HG02885 (cell line): ENCODE measurements at regions not wholly inside any gene's neighbourhood (a gene's known extent, or its start where the extent isn't known, plus 50 kb on each side); places are given as distances from the start of the nearest gene placed in this dataset.

Experiments
- ATAC-seq: cut with Tn5 transposase; IDR thresholded peaks from one replicate; pipeline ENCODE4 v1.9.1; 2021; ENCODE audit warnings: mild to moderate bottlenecking; ENCODE audit not compliant: unreplicated experiment, poor library complexity

DNA sequence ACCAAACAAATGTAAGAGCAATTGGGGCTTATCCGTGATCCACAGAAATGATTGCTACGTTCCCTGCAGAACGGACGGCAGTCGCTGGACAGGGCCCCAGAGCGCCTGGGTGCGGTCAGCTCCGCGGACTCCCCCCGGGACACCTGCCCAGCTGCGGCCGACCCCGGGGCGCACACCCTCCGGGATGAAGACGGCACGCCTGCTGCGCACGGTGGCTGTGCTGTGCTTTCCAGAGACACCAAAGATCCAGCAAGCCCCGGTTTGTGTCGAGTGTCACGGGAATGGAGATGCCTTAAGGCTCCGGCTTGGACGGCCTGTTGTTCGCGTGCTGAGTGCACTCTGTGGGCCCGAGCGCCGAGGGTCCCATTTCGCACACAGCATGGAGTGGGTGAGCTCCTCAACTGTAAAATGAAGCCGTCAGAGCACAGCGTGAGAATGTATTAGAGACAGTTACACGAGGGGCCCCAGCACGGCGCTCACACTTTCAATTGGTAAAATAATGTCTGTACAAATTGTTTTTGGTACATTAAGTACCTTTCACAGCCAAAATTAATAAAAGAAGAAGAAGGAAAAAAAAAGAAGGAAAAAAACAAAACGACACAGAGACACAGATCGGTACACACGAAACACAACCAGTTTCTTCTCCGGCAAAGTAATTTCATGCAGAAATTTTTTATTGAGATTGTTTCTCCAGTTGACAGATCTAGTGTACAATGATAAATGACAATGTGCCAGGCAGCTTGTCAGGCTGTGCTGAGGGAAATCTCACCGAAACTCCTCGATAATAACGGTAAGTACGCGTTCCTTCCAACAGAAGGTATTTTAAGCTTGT is 615.8 kb upstream of the SALL3 start:
- ATAC-seq = no peak

DNA sequence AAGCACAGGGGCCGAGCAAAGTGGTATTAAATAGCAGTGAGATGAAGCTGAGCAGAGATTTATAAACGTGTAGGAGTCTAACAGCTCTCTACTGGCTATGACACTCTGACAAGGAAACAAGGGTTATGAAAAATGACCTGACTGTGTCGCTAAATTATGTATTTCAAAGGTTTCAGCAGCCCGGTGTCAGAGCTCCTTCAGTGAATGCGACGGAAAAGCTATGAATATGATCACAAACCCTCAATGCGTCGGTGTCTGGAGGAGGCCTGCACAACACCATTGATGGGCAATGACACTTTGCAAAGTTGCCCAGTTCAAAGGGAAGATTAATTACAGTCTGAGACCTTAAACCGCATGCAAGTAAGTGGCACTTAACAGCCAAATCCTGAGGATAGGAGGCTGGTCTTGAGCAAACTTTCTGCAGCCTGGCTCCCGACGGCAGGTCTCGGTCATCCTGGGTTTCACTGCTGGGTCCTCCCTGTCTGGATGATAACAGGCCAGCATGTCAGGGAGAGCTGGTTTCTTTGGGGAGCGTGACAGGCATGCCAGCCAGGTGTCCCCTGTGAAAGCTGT is 615.1 kb upstream of the SALL3 start:
- ATAC-seq = no peak

DNA sequence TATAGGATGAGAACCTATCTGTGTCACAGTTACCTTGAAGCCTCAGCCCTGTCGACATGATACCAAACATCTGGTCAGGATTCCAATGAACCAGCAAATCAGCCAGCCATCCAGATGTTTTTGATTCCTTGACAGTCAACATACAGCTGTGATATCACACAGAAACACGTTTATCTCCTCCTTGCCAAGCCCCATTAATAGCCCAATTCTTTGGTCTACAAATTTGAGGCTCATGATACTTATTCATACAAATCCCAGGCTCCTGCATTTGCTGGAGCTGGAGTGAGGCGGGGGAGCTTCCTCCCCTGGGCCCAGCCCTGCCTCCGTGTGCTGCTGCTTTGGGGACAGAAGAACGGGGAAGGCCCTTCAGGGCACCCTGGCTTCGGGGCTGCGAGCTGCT is 611.6 kb upstream of the SALL3 start:
- ATAC-seq = no peak

DNA sequence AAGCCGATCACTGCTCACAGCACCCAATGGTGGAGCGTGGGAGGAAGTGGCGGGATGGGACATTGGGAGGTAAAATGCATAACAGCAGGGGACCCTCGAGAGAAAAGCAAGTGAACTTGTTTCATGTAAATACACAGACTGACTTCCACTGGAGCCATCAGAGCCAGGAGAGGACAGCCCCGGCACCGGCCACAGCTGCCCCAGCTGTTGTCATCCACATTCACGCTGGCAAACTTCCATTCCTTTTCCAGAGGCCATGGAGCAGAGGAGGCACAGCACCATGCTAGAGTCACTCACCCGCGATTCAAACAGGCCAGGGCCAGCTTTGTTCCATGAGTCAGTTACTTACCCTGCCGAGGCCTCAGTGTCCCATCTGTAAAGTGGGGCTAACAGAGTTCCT is 610.9 kb upstream of the SALL3 start:
- no peak for ATAC-seq

DNA sequence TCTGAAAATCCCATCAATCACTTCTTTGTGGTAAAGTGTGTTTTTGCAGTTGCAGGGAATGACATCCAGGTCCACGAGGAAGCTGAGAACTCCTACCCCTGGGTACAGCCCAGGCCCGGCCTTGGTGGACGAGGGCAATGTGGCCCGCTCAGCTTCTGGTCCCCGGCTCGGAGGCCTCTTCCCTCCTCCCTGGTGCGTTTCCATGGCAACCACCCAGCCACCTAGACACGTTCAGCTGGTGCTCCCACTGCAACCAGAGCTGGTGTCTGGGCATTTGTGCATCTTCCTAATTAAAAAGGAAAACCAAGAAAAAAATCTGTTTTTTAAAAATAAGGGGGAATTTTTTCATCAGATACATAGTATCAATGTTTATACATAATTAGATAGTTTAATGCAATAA is 603.6 kb upstream of the SALL3 start:
- ATAC-seq = no peak

DNA sequence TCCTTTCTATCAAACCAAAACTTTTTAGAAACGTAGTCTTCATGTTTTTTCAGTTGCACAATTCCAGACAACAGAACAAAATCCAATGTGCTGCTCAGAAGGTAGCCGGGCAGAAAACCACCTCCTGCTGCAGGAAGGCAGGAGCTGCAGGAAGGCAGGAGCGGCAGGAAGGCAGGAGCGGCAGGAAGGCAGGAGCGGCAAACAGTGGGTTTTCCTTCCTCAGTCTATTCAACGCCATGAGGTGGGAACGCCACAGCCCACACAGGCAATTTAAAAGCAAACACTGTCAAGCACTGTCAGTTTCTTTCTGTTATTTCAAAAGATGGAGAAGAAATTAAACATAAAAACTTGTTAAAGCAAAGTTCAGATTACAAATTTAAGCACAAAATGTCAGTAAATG is 601.2 kb upstream of the SALL3 start:
- ATAC-seq = no peak

DNA sequence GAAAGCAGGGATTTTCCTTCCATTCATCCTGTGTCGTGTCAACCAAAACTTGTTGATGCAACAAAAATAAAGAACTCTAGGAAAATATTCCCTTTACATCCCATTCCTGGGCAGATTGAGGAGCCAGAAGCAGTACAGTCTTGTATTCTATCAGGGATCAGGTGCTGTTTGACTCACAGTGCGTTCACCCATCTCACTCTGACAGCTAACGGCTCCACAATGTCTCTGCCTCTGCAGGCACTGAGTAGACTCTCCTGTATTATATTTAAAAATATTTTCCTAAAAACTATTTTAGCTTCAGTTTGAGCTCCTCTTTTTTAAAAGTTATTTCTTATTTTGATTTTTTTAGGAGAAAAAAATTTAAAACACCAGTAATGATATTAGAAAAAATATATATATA is 600.6 kb upstream of the SALL3 start:
- no peak for ATAC-seq

DNA sequence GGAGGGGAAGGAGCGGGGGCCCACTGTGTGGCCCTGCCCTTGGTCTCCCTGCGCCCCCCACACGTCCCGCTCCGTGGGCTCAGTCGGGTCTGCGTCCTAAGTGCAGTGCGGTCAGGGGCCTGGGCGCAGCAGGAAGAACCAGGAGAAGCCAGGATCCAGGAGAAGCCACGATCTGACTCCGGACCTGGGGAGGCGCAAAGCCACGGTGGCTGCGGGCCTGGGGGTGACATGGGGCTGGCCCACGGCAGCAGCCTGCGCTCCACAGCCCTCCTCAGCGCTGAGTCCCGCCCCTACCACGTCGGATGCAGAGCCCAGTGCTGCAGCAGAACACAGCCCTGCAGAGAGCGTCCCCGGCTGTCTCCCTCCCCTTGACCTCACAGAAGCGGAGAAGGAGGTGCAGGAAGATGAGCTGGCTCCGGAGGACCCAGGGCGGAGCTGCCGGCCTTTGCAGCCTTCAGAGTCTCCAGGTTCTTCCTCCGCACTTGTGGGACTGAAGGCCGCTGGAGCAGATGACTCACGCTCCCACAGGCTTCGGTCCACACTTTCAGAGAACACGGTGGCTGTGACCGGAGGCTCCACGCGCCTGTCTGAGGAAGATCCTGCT is 589.2 kb upstream of the SALL3 start:
- no peak for ATAC-seq

DNA sequence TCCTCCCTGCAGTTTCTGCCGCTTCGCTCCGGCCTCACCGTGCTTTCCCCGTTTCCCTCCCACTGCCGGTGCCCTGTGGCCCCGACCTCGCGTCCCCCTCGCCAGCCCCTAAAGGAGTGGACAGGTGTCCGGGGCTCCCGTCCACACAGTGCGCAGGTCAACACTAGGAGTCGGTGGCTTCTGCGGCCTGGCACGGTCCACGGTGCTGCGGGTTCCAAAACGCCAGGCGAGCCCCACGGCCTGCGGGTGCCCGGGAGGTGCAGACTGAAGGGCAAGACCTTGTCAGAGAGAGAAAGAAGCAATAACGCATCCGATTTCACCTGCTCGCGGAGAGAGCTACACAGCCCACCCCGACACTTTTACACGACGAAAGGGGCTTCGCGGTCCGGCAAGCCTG is 588.7 kb upstream of the SALL3 start:
- ATAC-seq = no peak

DNA sequence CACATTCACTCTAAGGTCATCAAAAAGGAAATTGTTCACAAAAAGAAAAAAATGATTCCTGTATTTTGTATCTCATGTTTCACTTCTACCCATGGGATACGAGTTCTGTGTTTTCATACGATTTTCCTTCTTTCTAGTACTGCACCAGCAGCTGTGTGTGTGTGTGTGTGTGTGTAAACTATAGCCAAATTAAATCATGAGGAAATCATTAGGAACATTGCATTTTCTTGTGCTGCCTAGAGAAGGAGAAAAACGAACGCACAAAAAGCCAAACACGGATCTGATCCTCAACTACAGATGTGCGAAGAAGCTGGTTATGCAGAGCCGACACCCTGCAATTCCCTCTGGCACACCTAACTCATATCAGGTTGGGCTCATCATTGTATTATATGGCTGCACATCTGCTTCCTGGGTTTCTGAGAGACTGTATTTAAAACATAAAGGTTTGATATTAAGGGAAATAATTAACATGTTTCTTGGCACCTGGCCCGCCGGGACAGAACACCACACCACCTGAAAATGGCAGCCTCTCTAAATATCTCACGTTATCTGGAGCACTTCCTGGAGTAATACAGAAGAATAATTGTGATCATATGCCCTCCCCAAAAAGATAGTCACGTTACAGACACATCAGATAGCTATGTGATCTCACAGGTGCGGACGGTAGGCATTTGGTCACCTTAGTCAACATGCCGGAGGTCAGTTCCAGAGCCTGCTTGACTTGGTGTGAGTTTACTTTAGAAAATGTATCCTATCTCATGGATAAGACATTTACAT is 586.3 kb upstream of the SALL3 start:
- ATAC-seq = no peak

DNA sequence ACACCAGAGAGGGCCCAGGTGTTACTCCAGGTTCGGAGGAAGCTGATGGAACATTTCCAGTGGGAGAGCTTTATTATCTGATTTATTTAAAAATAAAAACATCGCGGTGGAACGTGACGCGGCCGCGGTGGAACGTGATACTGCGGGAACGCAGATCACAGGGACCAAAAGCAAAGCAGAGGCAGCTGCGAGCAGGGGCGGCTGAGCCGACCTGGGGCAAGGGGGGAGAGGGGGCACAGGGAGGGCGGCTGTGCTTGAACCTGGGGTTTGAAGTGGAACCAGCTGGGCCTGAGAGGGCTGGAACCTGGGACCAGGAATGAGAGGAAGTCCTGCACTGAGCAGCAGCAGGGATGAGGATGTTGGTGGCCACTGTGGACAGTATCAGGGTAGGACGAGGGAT is 583.5 kb upstream of the SALL3 start:
- no peak for ATAC-seq

DNA sequence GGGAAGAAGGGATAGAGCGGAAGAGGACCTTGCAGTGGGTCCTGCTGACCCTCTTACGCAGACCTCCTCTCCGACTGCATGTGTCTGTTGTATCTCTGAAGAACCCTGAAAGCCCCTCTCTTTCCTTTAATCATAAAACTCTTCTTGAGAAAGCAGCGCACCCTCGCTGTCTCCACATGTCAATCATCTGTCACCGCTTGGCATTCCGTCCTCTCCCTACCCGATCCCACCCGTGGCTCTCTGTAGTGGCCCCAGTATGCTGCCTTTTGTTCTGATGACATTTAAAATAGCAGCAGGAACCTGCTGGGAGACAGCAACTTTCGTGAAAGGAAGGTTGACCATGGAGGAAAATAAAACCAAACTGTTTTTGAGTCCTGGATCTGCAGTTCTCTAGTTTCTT is 582.9 kb upstream of the SALL3 start:
- no peak for ATAC-seq

DNA sequence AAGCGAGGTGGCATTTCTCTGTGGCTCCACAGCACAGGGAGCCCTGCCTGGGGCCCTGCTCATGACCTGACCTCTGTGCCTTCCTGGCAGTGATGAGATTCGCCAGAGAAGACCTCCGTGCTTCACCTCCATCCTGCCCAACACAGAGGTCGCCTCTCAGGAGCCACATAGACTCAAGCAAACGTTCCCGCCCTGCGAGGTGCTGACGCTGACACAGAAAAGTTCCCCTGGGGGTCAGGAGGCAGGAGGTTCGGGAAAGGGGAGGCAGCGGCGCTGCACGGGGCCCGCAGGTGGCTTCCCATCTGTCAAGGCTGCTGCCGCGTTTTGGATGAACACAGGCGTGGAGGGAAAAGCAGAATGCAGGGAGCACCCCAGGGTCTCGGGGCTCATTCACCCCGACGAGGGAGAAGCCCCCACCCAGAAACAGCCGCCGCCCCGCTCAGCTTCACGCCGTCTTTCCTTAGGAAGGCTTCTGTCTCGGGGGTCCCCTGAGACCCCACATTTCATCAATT is 579.6 kb upstream of the SALL3 start:
- ATAC-seq = no peak

DNA sequence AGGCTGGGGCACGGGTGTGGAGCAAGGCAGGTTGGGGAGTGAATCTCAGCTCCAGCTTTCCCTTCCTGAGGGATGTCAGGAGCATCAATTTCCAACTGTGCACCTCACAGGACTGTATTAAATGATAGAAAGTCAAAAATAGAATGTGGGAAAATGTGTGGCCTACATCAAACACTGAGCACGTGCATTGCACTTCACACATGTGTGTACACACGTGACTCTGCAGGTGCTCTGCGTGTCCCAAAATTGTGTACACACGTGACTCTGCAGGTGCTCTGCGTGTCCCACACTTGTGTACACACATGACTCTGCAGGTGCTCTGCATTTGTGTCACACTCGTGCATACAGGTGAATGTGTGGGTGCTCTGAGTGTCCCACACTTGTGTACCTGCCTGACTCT is 577.2 kb upstream of the SALL3 start:
- no peak for ATAC-seq

DNA sequence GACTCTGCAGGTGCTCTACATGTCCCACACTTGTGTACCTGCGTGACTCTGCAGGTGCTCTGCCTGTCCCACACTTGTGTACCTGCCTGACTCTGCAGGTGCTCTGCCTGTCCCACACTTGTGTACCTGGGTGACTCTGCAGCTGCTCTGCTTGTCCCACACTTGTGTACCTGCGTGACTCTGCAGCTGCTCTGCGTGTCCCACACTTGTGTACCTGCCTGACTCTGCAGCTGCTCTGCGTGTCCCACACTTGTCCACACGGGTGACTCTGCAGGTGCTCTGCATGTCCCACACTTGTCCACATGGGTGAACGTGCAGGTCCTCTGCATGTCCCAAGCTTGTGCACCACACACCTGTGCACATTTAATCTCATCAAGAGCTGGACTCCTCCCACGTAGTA is 576.7 kb upstream of the SALL3 start:
- no peak for ATAC-seq

DNA sequence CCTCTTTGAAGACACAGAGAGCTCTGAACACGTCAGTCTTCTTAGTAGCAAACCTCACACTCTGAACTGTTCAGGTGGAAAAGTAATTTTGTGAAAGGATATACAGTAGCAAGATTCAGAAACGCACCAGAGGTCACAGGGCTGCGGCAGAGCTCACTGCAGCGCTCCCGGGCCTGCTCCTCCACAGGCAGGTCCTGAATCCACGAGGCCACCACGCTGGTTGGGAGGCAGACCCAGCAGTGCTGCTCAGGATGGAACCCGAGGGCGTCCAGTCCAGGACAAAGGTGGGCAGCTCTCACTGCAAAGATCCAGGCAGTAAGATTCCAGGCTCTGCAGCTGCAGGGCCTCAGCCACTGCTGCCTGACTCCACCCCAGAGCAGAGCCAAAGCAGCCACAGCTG is 576.2 kb upstream of the SALL3 start:
- no peak for ATAC-seq

DNA sequence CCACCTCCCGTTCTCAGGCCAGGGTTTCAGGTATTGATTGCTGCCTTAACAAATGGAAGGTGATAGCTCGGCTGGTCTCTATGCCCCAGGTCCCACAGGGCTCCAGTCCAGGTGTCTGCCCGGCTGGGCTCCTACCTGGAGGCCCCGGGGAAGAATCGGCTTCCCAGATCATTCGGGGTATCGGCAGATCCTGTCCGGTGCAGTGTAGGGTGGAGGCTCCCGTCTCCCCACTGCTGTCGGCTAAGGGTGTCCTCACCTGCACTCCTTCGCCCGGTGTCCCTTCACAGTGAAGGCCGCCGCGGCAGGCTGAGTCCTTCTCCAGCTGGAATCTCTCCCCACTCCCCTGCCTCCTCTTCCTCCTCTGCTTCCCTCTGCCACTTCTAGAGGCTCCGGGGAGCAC is 573.9 kb upstream of the SALL3 start:
- no peak for ATAC-seq

DNA sequence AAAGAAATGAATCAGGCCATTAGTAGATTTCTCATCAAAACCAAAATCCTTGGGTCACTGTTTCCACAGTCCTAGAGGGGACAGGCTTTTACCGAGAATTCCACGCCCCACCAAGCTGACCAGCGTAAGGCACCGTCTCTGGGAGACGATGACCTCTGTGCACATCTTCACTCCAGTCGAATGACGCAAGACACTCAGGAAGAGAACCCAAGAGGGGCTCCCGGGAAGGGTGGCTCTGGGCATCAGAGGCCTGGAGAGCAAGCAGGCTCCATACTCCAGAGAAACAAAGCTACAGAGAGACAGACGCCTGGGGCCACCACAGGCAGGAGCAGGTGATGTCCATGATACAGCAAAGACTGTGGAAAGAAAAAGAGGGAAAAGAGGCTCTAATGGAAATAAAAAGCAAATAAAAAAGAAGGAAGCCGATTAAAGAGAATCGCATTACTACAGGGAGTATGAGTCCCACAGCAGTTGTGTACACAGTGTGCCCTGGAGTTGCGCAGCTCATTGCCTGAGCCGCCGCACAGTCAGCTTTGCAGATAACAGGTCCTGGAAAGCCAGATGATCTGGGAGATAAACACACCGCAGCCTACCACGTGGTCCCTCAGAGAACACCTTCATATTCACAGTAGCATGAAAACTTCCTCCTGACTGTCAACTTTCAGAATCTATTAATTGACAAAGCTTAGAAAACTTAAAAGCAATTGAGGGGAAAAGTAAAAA is 572.7 kb upstream of the SALL3 start:
- ATAC-seq = no peak

DNA sequence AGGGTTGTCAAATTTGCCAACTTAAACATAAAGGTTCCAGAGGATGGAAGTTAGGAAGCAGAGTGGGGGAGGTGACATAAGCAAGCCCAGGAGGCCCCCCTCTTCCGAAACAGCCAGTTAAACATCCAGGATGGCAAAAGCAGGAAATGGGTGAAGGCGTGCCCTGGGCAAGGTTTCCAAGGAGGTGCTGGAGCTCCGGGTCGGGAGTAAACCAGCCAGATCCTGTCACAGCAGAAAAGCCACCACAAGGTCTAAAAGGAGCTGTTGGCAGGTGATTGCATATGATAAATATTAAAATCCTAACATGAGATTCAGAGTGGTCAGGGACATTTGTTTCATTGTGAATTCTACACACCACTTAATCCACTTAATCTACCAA is 572.2 kb upstream of the SALL3 start:
- ATAC-seq = no peak

DNA sequence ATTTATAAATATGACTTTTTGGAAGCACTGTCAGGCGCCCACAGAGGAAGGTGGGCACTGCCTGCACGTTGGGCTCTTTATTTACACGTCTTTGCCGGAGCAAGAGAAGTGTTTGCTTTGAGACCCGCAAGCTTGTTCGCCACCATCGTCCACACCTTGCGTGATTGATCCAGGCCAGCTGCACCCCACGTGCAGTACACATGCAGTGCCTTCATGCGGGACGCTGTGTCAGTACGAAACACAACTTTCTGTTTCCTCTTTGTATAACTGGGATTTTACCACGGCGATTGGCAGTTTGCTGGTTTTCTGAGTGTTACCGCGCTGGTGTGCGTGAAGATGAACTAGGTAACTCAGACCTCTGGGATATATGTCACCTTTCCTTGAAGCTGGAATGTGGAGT is 571.0 kb upstream of the SALL3 start:
- ATAC-seq = no peak
